ENCODE measurements at regions not wholly inside any gene's neighbourhood (a gene's known extent, or its start where the extent isn't known, plus 50 kb on each side); places are given as distances from the start of the nearest gene placed in this dataset.

GRCh38 chr4:179586460-179586859 is 2144.2 kb upstream of the AGA start:
- H3K9me3 ChIP-seq (ENCODE audit: control insufficient read depth in 4 of 4, insufficient read depth in 3 of 4, low read length in 3 of 4), result no peaks in the 10 kb centered on the region
- H3K36me3 ChIP-seq (ENCODE audit: control insufficient read depth in 4 of 4, insufficient read depth in 4 of 4, low read length in 4 of 4), result no peaks in the 10 kb centered on the region
- 88 to 96% methylated on average over 8 of the region's 8 CpGs for WGBS, 2 donors
- H3K27ac ChIP-seq (ENCODE audit: low read depth in 1 of 2, low read length in 1 of 2), result no peak overlapping the region
- DNase-seq (no peak), ATAC-seq (ENCODE audit: insufficient read depth, low FRiP score) (no peak)
- no peak overlapping the region for H3K4me3 ChIP-seq
- no peaks in the 10 kb centered on the region for H3K4me1 ChIP-seq (ENCODE audit: control insufficient read depth in 5 of 5, insufficient read depth in 5 of 5, low read length in 5 of 5)
- H3K27me3 ChIP-seq (ENCODE audit: control insufficient read depth in 3 of 3, insufficient read depth in 3 of 3, low read length in 2 of 3), result no peaks in the 10 kb centered on the region
- TF ChIP-seq, protein P1, sequence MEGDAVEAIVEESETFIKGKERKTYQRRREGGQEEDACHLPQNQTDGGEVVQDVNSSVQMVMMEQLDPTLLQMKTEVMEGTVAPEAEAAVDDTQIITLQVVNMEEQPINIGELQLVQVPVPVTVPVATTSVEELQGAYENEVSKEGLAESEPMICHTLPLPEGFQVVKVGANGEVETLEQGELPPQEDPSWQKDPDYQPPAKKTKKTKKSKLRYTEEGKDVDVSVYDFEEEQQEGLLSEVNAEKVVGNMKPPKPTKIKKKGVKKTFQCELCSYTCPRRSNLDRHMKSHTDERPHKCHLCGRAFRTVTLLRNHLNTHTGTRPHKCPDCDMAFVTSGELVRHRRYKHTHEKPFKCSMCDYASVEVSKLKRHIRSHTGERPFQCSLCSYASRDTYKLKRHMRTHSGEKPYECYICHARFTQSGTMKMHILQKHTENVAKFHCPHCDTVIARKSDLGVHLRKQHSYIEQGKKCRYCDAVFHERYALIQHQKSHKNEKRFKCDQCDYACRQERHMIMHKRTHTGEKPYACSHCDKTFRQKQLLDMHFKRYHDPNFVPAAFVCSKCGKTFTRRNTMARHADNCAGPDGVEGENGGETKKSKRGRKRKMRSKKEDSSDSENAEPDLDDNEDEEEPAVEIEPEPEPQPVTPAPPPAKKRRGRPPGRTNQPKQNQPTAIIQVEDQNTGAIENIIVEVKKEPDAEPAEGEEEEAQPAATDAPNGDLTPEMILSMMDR (IDR thresholded peaks at IDR 0.05; ENCODE audit: control extremely low read depth, extremely low read depth), result no peak
- H3K9ac ChIP-seq (ENCODE audit: insufficient read depth in 1 of 2, low read length in 2 of 2), result no peak overlapping the region

DNA sequence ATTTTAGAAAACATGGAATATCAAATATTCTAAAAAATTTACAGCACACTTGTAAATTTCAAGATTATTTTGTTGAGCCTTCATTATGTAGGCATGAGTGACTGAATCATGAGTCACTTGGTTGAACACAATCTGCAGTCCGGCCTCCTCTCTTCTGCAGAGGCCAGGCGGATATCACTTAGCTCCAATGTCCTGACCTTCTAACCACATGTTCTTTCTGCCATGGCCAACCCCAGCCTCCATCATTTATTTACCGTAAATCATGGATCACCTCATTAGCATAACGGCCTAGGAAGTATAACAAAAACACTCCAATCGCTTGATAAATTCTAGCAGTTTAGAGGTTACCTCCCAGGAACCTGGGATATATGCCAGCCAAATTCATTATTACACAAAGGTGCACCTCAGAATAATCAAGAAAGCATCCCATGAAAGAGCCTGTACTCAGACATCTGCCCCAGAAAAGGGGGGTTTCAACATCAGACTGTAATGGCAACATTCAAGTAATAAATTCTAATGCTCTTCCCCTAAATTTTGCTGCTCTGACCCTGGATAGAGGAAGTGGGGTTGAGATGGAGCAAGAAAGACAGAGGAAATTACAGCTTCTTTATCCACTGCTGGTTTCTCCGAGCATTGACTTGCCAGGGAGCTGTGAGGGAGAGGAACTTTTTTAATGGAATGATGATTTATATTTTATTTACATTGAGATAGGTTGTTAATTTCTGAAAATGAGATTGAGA is 2153.6 kb upstream of the AGA start:
- H3K9ac ChIP-seq (ENCODE audit: insufficient read depth in 1 of 2, low read length in 2 of 2), result no peak overlapping the region
- ATAC-seq (ENCODE audit: insufficient read depth, low FRiP score) (no peak), DNase-seq (peak in 2 of 3 donors; percentile 7 to 8)
- no peaks in the 10 kb centered on the region for H3K27me3 ChIP-seq (ENCODE audit: control insufficient read depth in 3 of 3, insufficient read depth in 3 of 3, low read length in 2 of 3)
- H3K36me3 ChIP-seq (ENCODE audit: control insufficient read depth in 4 of 4, insufficient read depth in 4 of 4, low read length in 4 of 4), result no peaks in the 10 kb centered on the region
- WGBS, 2 donors, result 68 to 69% methylated on average over 6 of the region's 6 CpGs
- no peak overlapping the region for H3K4me3 ChIP-seq
- H3K9me3 ChIP-seq (ENCODE audit: control insufficient read depth in 4 of 4, insufficient read depth in 3 of 4, low read length in 3 of 4), result no peaks in the 10 kb centered on the region
- H3K27ac ChIP-seq (ENCODE audit: low read depth in 1 of 2, low read length in 1 of 2), result no peak overlapping the region
- no peaks in the 10 kb centered on the region for H3K4me1 ChIP-seq (ENCODE audit: control insufficient read depth in 5 of 5, insufficient read depth in 5 of 5, low read length in 5 of 5)
- TF ChIP-seq, protein P1 (IDR thresholded peaks at IDR 0.05; ENCODE audit: control extremely low read depth, extremely low read depth), result no peak

- no peak for DNase-seq
- H3K27me3 ChIP-seq (ENCODE audit: control insufficient read depth in 3 of 3, insufficient read depth in 3 of 3, low read length in 2 of 3), result no peaks in the 10 kb centered on the region
- ATAC-seq (ENCODE audit: insufficient read depth, low FRiP score), result no peak
These were observed 2154.4 kb upstream of the AGA start for GRCh38 chr4:179596621-179597020.

More at GRCh38 chr4:179596621-179597020, 2154.4 kb upstream of the AGA start:
- Histone ChIP-seq H3K9ac (ENCODE audit: insufficient read depth in 1 of 2, low read length in 2 of 2) (no peak overlapping the region), H3K9me3 (ENCODE audit: control insufficient read depth in 4 of 4, insufficient read depth in 3 of 4, low read length in 3 of 4) (no peaks in the 10 kb centered on the region), H3K4me1 (ENCODE audit: control insufficient read depth in 5 of 5, insufficient read depth in 5 of 5, low read length in 5 of 5) (no peaks in the 10 kb centered on the region), H3K36me3 (ENCODE audit: control insufficient read depth in 4 of 4, insufficient read depth in 4 of 4, low read length in 4 of 4) (no peaks in the 10 kb centered on the region), H3K4me3 (no peak overlapping the region), H3K27ac (ENCODE audit: low read depth in 1 of 2, low read length in 1 of 2) (no peak overlapping the region)
- TF ChIP-seq, protein P1 (IDR thresholded peaks at IDR 0.05; ENCODE audit: control extremely low read depth, extremely low read depth), result no peak
- WGBS, 2 donors, result 64 to 77% methylated on average over 2 of the region's 2 CpGs
